Fibroblast of mammary gland (primary cell): ENCODE measurements at regions not wholly inside any gene's neighbourhood (a gene's known extent, or its start where the extent isn't known, plus 50 kb on each side); places are given as distances from the start of the nearest gene placed in this dataset.
A peak's percentile ranks its signal among the peaks of the same experiment; 100 is the strongest.

ENCODE experiments used
- DNase-seq: peaks from one replicate; pipeline ENCODE4 v3.0.0-alpha.2; 2010; ENCODE audit warnings: low read depth
- H3K4me3 ChIP-seq: 2 replicates; pipeline ENCODE4 v1.5.1; 2011; ENCODE audit warnings: low read depth, mild to moderate bottlenecking, low read length, moderate library complexity; ENCODE audit not compliant: control insufficient read depth
- CTCF ChIP-seq: conservative IDR thresholded peaks from 2 replicates; pipeline ENCODE4 v1.5.1; 2011; ENCODE audit warnings: low read depth, low read length, inconsistent platforms; ENCODE audit not compliant: control insufficient read depth, insufficient read depth

GRCh38 chr6:4185846-4186245 is 50.5 kb upstream of the ECI2 start:
- TF ChIP-seq CTCF, result no peak
- no peak for DNase-seq
- H3K4me3 ChIP-seq, result no peak overlapping the region

GRCh38 chr6:4185419-4185818 is 50.0 kb upstream of the ECI2 start:
- TF ChIP-seq CTCF, result no peak
- peak; percentile 18 for DNase-seq
- H3K4me3 ChIP-seq, result no peak overlapping the region
